GM21825 (cell line): ENCODE measurements at regions not wholly inside any gene's neighbourhood (a gene's known extent, or its start where the extent isn't known, plus 50 kb on each side); places are given as distances from the start of the nearest gene placed in this dataset.

Source experiments
- ATAC-seq: cut with Tn5 transposase; IDR thresholded peaks from one replicate; pipeline ENCODE4 v1.9.1; 2021; ENCODE audit warnings: mild to moderate bottlenecking, moderate library complexity; ENCODE audit not compliant: unreplicated experiment

- no peak for ATAC-seq
Observed at GRCh38 chr15:98187549-98187948, 227.0 kb downstream of the ARRDC4 start.

- ATAC-seq: no peak
Observed at GRCh38 chr15:98190914-98191313, 230.4 kb downstream of the ARRDC4 start.

DNA sequence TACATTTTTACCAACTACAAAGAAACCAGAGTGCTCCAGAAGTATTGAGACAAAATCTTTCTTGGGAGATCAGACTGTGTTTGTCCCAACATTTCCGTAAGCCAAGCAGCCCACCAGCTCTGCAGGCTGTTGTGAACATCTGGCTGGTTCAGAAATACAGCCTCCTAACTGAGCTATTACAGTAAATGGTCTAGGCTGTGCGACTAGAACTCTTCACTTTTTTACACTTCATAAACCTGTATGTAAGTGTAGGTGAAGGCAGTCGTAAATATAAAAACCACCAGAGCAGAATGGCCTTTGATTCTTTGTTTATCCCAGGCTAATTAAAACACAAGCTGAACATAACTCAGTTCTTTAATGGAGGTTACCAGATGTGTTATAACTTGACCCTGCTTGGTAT is 235.3 kb downstream of the ARRDC4 start:
- no peak for ATAC-seq

- no peak for ATAC-seq
Observed at GRCh38 chr15:98196371-98196770, 235.9 kb downstream of the ARRDC4 start.

- no peak for ATAC-seq
Observed at GRCh38 chr15:98202256-98202655, 241.8 kb downstream of the ARRDC4 start.

GRCh38 chr15:98203872-98204660 is 243.6 kb downstream of the ARRDC4 start:
- no peak for ATAC-seq

DNA sequence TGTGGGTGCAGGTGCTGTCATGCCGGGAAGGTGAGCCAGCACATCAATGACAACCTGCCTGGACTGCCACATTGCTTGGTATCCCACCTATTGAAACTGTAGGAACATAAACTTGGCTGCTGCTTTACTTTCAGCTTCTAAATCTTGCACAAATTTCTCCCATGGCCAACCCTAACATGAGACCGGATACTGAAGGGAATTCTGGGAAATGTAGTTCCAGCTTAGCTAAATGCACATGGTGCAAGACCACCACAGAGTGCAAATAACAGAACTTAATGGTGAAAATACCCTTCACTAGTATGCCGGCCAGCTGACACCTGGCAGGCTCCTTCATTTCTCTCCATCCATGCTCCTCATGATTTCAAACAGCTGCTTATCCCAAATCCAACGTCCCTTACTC is 247.4 kb downstream of the ARRDC4 start:
- ATAC-seq: no peak

DNA sequence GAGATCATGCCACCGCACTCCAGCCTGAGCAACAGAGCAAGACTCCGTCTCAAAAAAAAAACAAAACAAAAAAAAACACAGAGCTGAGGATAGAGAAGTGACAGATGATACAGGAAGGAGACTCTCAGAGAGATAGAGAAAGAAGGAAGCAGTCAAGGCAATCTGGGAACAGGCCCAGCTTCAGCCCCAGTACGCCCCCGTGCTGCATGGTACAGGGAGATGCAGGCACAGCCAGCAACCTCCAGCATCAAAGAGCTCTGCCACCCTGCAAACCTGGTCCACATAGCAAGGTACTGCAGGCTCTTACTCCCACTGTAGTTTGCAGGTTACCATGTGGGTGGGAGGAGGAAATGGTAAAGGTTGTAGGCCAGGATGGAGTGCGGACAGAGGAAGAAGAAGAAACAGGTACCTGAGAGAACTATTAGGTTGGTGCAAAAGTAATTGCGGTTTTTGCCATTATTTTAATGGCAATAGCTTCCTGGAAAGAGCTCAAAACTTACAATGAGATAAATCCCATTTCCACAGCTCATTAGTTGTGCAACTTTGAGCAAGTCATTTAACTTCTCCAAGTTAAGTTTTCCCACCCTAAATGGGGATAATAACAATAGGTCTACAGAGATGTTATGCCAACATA is 253.0 kb downstream of the ARRDC4 start:
- ATAC-seq: no peak

GRCh38 chr15:98216166-98216565 is 255.7 kb downstream of the ARRDC4 start:
- ATAC-seq: no peak

GRCh38 chr15:98217356-98217755 is 256.9 kb downstream of the ARRDC4 start:
- ATAC-seq: no peak

DNA sequence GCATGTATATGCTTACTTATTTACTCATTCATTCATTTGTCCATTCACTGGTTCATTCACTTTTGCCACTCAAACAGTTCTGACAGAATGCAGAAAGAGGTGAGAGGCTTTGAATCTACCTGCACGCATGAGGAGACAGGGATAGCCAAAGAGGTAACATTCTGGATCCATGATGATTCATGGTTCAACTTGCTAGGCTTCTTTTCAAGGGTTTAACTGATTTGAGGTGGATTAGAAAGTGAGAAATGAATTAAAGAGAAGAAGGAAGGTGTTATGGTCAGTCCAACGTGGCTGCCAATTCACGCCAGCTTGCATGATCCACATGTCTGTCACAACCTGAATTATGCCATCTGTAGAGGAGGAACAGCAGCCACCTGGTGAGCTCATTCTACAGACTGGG is 260.6 kb downstream of the ARRDC4 start:
- ATAC-seq: no peak

DNA sequence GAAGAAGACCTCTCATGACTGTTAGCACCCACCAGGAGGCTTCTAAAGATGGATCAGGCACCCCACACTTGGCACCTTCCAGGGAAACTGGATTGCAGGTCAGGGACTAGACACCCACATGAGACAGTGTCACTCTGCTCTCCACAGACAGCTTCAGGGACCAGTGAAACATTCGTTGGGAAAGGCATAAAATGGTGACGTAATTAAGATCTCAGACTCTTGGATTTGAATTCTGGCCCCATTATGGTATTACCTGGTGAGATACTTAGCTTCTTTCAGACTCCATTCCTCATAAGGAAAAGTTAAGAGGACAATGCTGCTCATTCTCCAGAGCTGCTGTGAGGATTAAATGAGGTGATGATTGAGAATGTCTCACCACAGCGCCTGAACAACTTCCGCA is 261.1 kb downstream of the ARRDC4 start:
- ATAC-seq: no peak

GRCh38 chr15:98226149-98226548 is 265.6 kb downstream of the ARRDC4 start:
- ATAC-seq: no peak

GRCh38 chr15:98226578-98226977 is 266.1 kb downstream of the ARRDC4 start:
- no peak for ATAC-seq

GRCh38 chr15:98228846-98229245 is 268.3 kb downstream of the ARRDC4 start:
- no peak for ATAC-seq

DNA sequence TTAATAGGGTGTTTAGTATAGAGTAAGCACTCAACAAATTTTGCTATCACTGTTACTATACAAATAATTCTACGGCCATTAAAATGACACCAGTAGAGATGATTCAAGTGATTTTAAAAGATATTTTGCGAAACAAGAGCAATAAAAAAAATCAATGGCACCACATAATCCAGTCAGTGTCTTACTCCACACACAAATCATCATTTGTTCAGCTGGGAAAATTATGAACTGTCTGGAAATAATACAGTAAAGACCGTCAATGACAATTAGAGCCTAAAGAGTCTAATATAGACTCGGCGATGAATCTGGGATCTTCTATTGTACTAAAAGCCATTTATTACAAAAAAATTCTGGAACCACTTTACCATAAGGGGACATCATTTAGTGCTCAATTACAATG is 270.5 kb downstream of the ARRDC4 start:
- ATAC-seq: no peak

DNA sequence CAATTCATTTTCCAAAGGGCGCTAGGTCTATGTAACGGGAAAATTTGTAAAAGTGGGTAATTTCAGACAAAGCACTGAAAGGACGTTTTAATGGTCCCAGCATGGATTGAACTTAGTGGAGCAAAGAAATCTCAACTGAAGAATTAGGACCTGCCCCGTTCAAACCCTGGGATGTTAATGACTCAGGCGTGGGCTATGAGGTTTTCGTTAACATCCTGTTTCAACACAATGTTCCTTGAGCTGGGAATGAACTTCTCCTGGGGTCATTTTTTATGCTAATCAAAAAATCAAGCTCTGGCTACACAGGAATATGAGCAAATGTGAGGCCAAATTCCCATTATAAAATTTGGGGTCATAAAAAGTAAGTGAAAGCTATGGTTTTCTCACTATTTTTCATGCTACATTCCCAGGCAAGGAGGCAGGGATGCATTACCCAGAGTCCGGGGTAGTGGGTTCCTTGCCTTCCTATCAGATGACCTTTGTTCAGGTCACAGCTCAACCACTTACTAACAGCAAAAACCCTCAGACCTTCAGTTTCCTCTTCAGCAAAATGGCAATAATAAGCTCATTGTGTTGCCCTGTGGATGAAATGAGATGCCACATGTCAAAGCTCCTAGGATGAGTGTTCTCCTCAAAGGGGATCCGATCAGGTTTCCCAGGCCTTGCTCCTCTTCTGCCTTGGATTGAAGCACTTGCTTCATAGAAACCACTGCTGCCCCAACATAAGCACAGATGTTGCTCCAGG is 271.4 kb downstream of the ARRDC4 start:
- no peak for ATAC-seq

DNA sequence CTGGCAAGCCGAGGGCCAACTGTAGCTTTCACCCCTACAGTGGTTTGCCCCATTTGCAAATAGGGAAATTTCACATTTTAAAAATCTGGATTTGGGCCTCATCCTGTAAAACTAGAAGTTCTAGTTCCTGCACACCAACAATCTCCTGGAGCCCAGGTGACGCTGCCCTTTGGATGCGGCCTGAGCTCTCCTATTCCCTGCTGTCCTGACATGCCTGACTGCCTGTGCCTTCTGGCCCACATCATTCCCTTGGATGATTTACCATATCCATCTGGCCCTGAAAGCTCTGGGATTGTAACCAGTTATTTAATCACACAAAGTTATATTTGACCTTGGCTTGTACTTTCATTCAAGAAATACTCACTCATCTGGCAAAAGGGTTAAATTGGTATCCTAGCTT is 272.3 kb downstream of the ARRDC4 start:
- ATAC-seq: no peak

DNA sequence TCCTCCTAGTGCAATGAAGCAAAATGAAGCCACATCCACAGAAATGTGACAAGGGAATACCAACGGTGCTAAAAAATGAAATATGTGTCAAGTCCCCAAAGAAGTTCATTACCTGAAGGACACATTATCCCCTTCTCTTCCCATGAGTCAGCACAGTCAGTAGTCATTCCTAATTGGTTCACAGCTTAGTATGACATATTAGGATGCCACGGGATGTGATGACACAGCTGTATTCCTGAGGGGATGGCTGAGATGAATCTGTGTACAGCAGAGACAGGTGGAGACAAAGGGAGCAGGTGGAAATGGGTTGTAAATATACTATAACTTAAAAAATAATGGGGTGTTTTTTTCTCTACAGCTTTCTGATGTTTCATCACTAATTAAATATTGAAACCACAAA is 273.4 kb downstream of the ARRDC4 start:
- no peak for ATAC-seq

GRCh38 chr15:98240303-98240702 is 279.8 kb downstream of the ARRDC4 start:
- ATAC-seq: no peak

DNA sequence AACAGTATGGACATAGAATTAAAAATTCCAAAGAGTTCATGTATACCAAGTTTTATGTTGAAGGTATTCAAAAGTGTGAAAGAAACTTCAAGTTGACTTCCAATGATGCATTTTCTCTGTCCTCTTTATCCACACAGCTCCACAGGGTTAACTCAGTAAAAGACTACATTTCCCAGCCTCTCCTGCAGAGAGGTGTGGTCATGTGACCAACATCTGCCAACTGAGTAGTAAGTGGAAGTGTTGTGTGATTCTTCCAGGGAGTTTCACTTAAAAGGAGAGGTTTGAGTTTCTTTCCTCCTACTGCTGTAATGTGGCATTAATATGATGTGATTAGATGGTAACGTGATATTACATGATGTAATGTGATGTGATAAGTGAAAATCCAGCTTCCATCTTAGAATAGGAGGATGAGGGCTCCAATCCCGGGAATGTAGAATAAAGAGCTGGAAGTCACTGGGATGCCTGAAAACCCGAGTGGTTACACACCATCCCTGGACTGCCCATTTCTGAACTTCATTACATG is 280.6 kb downstream of the ARRDC4 start:
- no peak for ATAC-seq

DNA sequence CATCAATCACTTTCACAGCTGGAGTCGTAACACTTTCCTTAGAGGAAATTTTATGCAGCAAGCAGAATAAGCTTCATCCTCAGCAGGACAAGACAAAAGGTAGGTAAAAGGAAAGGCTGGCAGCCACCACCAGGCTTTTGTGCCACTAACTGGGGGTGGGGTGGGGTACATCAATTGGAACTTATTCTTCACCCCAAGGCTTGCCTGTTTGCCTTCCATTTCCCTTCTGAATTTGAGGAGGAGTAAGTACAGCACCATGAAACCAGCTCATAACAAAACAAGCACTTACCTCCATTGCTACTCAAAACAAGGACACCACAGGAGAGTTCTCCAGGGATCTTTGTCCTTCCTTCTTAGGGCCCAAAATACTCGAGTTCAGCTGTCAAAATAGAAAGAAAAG is 296.8 kb downstream of the ARRDC4 start:
- ATAC-seq: no peak
